ENCODE measurements at regions not wholly inside any gene's neighbourhood (a gene's known extent, or its start where the extent isn't known, plus 50 kb on each side); places are given as distances from the start of the nearest gene placed in this dataset.
"Not testable (repeated sequence)": the region's sequence is repeated elsewhere in the genome, so short reads cannot be mapped to it uniquely, and the experiment has no call there.

DNA sequence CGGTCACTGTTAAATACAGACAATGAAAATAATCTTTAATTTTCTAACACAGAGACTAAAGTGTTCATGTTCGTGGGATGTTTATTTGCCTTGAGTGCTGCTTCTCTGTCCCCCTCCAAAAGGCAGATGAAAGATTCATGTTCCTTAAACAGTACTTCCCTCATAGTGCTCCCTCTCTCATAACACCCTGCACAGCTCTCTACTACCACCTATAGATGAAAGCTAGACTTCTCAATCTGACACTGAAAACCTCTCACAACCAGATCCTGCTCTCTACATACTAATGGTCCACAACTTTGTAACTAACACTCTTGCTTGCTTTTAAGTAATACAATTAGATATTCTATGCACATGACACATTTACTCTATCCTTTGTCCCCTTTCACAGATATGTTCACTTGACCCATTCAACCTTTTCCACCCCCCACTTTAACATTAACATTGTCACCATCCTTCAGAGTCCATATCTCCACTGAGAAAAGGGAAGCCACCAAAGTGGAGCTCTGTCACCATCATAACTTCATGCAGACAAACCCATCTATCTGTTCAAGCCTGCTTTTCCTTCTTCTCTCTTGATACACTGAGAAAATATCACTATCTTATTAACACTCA is 266.4 kb upstream of the USP15 start:
- peak; percentile 79 for DNase-seq

DNA sequence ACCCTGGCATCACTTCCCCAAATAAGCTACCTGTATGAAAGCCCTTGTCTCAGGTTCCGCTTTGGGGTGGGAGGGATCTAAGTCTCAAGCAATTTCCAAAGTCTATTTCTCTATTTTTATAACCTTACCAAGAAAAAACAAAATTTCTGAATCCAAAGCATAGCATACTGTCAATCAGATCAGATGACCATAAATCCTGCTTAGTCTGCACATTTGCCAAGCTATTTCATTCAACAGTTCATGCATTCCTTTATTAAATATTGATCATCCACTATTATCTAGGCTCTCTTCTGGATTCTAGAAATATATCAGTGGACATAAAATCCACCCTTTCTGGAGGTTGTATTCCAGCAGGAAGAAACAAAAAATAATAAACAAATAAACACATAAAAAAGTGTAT is 263.5 kb upstream of the USP15 start:
- DNase-seq: no peak

DNA sequence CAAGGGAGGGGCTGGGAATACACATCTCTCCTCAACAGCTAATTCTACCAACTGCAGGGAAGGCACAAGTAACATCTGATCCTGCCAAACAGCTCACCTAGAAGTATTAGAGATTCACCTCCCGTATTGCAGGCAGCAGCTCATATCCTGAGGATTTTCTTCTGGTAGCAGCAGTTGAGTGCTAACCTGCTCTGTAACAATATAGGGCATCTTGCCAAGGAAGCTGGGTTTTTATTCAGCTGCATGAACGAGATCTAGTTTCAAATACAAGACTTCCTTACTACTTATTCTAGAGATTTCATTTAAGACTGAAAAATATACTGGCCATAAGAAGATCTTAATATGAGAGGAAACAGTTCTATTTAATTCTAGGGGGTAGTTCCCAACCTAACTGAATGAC is 261.4 kb upstream of the USP15 start:
- DNase-seq: peak; percentile 20

DNA sequence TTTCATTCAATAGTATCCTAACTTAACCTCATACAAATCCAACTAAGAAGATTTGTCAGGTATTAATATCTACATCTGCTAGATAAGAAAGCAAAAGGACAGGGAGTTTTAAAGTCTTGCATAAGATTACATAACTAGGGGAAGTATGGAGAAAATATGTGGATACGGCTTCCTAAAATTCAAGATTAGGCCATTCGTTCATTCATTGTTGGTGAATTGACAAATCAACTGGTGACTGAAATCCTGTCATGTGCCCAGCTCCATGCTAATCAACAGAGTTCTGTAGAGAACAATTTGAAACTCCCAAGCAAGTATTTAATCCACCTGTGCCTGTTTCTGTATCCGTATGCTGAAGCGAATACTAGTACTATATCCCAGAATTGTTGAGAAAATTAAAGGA is 260.9 kb upstream of the USP15 start:
- no peak for DNase-seq

DNA sequence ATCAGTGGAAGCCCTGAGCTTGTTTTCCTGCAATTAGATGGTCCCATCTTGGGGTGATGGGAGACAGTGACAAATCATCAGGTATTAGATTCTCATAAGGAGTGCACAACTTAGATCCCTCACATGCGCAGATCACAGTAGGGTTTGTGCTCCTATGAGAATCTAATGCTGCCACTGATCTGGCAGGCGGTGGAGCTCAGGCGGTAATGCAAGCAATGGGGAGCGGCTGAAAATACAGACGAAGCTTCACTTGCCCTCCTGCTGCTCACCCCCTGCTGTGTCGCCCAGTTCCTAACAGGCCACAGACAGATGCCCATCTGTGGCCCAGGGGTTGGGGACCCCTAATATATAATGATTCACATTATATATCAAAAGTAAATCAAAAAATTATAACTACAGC is 258.8 kb upstream of the USP15 start:
- DNase-seq: no peak

DNA sequence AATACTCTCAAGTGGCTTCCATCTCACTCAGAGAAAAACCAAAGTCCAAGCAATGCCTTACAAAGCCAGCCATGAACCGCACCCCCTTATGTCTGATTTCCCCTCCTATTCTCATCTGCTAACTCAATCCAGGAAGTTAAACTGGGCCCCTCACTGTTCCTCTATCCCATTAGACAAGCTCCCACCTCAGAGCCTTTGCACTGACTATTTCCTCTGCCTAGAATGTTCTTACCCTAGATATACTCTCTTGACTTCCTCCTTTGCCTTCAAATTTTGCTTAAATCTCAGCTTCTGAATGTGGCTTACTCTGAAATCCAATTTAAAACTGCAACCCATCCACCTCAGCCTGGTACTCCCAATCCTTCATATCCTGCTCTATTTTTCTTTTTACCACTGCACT is 257.0 kb upstream of the USP15 start:
- no peak for DNase-seq

DNA sequence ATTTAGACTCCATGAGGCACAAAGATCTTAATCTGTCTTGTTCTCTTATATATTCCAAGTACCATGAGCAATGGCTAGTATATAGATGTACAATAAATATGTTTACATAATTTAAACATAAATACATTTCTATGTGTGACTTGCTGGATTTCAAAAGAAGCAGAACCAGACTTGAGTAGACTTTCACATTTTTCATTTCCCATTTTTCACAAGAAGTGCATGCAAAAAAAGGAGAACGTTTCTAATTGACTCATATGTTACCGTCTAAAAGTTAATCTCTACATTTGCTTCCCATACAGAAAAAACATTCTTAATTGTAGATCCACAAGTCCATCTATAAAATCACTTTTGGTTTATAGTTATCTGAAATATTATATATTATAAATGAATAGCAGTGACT is 256.5 kb upstream of the USP15 start:
- no peak for DNase-seq

DNA sequence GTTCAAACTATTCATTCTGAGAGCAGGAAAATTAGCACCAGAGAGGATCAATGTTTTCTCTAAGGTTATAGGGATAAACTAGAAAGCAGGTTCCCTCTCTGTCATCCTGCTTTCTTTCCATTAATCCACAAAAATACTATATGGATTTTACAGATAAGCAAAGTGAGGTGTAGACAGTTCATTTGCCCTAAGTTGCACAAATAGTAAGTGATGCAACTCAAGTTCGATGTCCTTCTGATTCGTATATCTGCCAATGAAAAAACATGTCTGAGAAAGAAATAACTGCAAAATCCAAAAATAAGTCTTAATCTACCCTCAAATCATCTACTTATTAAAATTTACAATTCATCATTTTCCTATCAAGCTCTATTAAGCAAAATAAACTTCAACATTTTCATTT is 254.6 kb upstream of the USP15 start:
- no peak for DNase-seq

DNA sequence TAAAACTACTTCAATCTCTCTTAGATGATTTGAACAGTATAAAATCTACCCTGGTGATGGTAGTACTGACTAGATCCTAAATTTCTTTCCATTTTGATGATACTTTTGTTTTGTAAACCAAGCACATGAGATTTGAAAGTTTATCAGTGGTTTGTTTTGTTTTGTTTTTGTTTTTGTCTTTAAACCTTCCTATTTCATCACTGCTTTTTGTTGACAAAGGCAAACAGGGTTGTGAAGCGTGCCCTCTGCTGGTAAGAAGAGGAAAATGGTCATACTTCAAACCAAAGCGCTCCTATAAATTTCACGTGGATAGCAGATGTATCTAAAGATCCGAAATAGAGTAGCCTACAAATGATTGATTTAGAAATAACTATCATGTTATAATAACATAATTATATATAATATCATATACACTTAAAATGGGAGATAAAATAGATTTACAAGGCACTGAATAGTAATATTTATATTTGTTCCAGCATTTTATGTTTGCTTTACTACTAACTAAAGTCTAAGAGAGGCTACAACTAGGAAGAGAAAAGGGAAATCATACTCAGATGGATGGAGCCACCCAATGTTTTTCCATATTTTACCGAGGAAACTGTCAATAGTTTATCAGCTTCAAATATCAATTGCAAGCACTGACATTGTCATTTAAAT is 254.0 kb upstream of the USP15 start:
- peak; percentile 72 for DNase-seq

DNA sequence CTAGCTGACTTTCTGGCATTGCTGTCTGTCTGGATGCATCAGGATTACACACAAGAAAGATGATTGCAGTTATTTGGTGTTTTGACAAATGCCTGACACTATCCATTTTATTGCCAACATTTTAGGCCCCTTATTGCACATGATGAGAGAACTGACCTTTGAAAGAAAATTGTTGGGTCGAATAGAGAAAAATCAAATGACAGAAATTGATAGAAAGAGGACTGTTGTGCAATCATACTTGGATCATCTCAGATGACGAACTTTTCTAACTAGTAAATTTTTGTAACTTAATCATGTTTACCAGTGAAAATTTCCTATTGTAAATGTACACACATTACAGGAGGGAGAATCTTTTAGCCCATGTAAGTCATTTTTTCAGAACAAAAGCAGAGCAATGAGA is 251.5 kb upstream of the USP15 start:
- DNase-seq: no peak

DNA sequence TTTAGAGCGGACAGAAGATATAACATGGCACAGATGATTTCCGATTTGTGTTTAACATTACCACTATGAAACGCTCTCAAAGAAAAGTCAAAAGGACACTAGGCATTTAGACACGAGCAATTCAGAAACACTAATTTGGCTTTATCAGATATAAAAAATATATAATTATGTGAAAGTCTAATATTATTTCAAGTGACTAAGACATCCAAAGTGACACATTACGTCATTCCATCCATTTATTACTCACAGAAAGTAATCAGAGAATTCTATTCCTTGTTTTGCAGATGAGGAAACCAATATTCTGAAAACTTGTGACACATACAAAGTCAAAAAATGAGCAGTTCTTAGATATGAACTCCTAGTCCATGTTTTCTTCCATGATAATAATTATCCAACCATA is 250.8 kb upstream of the USP15 start:
- no peak for DNase-seq

DNA sequence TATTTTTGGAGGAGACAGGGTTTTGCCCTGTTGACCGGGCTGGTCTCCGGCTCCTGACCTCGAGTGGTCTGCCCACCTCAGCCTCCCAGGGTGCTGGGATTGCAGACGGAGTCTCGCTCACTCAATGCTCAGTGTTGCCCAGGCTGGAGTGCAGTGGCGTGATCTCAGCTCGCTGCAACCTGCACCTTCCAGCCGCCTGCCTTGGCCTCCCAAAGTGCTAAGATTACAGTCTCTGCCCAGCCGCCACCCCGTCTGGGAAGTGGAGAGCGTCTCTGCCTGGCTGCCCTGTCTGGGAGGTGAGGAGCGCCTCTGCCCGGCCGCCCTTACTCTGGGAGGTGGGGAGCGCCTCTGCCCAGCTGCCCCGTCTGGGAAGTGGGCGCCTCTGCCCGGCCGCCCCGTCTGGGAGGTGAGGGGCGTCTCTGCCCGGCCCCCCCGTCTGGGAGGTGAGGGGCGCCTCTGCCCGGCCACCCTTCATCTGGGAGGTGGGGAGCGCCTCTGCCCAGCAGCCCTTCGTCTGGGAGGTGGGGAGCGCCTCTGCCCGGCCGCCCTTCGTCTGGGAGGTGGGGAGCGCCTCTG is 249.8 kb upstream of the USP15 start:
- not testable (repeated sequence) for DNase-seq

DNA sequence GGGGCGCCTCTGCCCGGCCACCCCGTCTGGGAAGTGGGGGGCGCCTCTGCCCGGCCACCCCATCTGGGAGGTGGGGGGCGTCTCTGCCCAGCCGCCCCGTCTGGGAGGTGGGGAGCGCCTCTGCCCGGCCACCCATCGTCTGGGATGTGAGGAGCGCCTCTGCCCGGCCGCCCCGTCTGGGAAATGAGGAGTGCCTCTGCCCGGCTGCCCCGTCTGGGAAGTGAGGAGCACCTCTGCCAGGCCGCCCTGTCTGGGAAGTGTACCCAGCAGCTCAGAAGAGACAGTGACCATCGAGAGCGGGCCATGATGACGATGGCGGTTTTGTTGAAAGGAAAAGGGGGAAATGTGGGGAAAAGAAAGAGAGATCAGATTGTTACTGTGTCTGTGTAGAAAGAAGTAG is 249.2 kb upstream of the USP15 start:
- DNase-seq: not testable (repeated sequence)

DNA sequence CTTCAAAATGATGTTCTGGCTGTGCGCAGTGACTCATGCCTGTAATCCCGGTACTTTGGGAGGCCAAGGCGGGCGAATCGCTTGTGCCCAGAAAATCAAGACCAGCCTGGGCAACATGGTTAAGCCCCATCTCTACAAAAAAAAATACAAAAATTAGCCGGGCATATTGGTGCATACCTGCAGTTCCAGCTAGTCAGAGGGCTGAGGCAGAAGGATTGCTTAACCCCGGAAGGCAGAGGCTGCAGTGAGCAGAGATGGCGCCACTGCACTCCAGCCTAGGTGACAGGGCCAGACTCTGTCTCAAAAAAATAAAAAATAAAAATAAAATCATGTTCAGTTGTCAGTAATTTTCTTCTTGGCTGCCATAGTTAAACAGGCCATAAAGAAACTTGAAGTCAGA is 245.9 kb upstream of the USP15 start:
- DNase-seq: no peak

DNA sequence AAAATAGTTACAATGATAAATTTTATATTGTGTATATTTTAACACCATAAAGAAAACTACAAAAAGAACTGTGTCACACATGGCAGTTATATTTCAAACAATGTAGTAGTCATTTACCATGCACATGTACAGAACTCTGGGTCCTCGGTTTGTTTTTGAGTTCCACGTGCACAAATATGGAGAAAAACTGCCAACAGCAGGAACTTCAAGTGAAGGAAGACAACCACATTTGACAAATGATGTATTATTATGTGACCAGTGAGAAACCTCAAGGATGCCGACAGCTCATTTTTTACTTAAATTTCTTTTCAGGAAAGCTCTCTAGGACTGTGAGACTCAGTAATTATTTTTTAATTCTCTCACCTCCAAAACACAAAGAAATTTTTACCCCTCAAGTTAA is 244.2 kb upstream of the USP15 start:
- DNase-seq: peak; percentile 4

DNA sequence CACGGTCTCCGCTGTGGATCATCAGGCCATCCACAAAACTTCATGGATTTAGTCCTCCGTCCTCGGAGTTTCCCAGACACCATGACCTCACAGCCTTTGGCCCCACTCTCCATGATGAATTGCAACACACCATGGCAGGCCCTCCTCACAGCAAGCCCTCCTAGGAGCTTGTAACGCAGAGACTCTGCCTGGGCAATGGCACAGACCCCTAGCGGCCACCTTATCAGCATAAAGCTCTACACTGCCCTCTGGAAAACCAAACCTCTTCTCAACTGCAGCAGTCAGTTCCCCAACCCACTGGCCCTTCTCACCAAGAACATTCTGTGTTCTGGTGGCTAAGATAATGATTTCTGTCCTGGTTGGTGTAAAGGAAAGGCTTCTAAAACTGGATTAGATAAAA is 238.4 kb upstream of the USP15 start:
- no peak for DNase-seq

DNA sequence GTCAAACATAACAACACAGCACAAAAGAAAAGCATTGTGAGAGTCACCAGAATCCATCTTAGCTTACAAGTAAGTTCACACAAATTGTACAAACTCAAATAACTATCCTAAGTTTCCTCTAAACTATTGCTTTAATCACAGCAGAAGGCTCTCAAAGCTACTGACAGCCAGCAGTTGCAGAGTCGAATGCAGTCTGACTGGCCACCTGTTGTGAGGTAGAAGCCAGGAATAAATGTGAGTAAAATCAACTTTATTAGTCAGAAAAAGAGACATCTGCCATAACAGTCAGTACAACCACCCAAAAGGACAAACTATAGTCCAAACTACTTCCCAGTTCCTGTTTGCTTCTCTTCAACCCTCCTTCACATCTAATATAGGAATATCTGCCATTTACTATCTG is 231.7 kb upstream of the USP15 start:
- no peak for DNase-seq

DNA sequence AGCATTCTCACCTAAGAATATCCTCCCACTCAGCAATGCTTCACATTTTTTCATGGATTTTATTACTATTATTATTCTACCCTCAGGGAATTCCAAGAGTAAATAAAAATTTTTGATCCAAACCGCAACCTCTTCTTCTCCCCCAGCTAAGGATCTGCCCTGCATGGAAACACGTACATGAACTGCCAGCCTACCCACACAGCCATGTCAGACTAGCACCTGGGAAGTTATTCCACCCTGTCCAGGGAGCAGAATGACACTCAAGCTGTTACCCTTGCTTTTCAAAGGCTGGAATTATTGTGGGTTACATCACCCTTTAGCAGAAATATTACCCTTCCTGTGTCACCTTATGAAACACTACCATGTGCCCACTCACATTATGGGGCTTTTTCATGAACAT is 227.3 kb upstream of the USP15 start:
- DNase-seq: no peak

DNA sequence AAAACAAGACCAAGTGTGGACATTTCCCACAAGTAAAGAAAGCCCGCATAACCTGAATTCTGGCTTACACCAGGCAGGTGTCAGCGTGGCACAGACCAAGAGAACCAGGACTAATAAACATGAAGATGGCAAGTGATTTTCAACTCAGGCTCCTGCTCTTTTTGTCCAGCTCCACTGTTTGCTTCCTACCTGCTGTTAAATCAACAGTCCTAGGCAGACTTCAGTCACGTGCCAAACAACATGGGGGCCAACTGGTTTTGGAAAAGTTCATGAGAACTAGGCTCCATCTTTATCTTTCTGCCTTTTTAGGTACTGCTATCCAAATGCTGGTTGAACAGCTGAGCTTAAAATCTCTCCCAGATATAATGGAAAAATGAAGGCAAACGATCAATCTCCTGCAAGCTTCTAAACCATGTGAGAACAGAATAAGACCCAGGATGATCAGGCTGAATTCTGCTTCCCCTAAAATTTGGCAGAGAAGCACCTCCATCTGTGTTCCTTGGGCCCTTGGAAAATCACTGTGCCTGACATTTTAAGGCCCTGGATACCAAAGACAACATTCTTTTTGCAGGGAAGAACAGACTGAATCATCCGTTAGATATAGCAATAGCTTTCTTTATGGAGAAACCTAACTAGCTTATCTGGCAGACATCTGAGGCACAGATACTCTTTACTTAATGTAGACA is 215.6 kb upstream of the USP15 start:
- no peak for DNase-seq

DNA sequence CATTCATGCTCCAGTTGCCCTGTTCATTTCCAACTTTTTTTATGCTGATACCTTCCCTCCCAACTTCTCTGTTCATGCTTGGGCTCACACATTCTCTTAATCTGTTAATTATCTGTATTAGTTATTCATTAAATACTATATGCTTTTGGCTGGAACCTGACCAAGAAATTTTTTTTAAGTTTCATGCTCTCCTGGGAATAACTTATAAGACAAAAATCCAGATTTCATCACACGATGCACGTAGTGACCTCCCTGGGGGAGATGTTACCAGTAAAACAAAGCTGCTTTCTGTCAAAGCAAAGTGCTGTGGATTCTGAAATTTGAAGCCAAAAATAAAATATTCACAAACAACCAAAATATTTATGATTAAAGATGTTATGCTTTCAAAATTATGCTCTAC is 215.0 kb upstream of the USP15 start:
- DNase-seq: no peak

DNA sequence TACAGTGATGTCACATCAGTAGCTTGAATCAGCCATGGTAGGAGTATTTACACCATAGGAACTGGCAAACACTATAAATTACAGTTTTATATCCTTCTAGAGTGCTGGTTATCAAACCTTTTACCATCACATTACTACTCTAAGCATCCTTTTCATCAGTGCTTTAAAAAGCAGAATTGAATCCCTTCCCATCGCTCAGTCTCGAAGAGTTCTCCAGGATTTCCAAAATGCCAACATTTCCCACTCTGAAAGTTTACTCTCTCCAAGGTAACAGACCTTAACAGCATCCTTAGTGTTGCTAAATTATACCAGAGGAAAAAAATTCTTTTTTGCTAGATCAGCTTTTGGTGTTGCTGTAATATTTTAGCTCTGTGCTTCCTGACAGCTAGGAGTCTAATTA is 209.4 kb upstream of the USP15 start:
- no peak for DNase-seq

DNA sequence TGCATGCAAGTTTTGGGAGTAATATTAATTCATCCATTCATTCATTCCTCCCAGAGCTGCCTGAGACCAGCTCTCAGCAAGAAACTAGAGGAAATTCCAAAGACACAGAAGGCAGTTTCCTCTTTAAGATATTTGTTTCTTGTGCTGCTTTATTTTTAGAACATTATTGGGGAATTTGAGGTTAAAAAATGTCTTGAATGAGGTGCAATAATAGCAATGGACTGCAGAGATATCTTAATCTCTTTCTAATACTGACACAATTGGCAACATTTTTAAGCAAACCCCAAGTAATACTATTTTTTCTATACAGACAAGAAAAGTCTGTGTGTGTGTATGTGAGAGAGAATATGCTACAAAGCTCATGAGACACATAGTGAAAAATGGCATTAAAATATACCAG is 190.2 kb upstream of the USP15 start:
- no peak for DNase-seq

DNA sequence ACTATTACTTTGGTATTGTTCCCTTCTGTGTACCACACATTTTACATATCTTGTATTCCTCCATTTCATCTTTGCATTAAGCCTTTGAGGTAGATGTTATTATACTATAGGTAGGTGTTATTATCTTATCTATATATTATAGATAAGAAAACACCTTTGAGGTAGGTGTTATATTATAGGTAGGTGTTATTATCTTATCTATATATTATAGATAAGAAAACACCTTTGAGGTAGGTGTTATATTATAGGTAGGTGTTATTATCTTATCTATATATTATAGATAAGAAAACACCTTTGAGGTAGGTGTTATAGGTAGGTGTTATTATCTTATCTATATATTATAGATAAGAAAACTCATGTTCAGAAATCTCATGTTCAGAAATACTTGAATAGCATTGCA is 187.0 kb upstream of the USP15 start:
- DNase-seq: not testable (repeated sequence)

DNA sequence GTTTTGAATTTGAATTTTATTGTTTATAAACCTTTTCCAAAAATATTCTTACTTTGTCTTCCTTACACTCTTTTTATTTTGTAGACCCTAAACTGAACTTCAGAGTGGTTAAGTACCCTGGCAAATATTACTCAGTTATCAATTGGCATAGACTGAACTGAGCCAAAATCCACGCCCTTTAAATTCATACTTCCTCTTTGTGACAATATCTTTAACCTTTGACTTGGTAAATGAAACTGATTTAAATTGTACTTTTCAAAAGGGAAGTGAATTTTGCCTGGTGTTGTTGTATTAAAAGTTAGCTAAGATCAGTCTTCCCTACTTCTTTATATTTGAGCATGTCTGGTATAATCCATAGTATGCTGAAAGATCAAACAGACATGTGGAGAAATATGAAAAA is 184.3 kb upstream of the USP15 start:
- peak; percentile 28 for DNase-seq
